Gastroesophageal sphincter (tissue), 3 donors: ENCODE measurements at regions not wholly inside any gene's neighbourhood (a gene's known extent, or its start where the extent isn't known, plus 50 kb on each side); places are given as distances from the start of the nearest gene placed in this dataset.

ENCODE experiments used
- CTCF ChIP-seq, 4 experiments: fragments of 200-600 bp in 2 of 4; fragments of 450-650 bp in 2 of 4; sonication (generic) in 1 of 4; IDR thresholded peaks; one replicate each; pipeline ENCODE4 v1.5.1; 2017 to 2019; ENCODE audit warnings: antibody characterized with exemption in 4 of 4, mild to moderate bottlenecking in 2 of 4, moderate library complexity in 2 of 4
- EP300 ChIP-seq: sonication (generic); formaldehyde crosslinking; IDR thresholded peaks from one replicate; pipeline ENCODE4 v1.6.1; 2017; ENCODE audit warnings: antibody characterized with exemption, mild to moderate bottlenecking
- POLR2A ChIP-seq, 2 donors: fragments of 450-650 bp; IDR thresholded peaks; one replicate each; pipeline ENCODE4 v1.6.1; 2017; ENCODE audit warnings: antibody characterized with exemption in 2 of 2, mild to moderate bottlenecking in 2 of 2, moderate library complexity in 1 of 2
- POLR2AphosphoS5 ChIP-seq: sonication (generic); formaldehyde crosslinking; IDR thresholded peaks from one replicate; pipeline ENCODE4 v1.6.1; 2017; ENCODE audit warnings: antibody characterized with exemption

- TF ChIP-seq CTCF (IDR thresholded peaks at IDR 0.05) (no peak), EP300 (no peak), POLR2AphosphoS5 (no peak), POLR2A (IDR thresholded peaks at IDR 0.05) (no peak)
These were observed 665.2 kb downstream of the TOX3 start for GRCh38 chr16:51881731-51882130.
